ENCODE measurements at regions not wholly inside any gene's neighbourhood (a gene's known extent, or its start where the extent isn't known, plus 50 kb on each side); places are given as distances from the start of the nearest gene placed in this dataset.

- no peak for DNase-seq
- no peak overlapping the region for H3K4me3 ChIP-seq
- no peaks in the 10 kb centered on the region for H3K27me3 ChIP-seq
- H3K27ac ChIP-seq: no peak overlapping the region
- H3K36me3 ChIP-seq (ENCODE audit: low read depth, missing control alignments): no peaks in the 10 kb centered on the region
- H3K9me3 ChIP-seq: no peaks in the 10 kb centered on the region
- TF ChIP-seq CTCF (IDR thresholded peaks at IDR 0.05) (no peak), POLR2A (IDR thresholded peaks at IDR 0.05) (no peak)
- intact Hi-C loops (cut with DNase I; ENCODE audit: low total_unique reads): no loop called here
- H3K4me1 ChIP-seq: no peaks in the 10 kb centered on the region
- 58 to 59% methylated on average over 6 of the region's 6 CpGs for WGBS, 2 donors
These were observed 813.7 kb upstream of the ACVR2A start for GRCh38 chr2:147030966-147031720.

GRCh38 chr2:147027436-147027835 lies 817.4 kb upstream of the ACVR2A start:
- intact Hi-C loops (cut with DNase I; ENCODE audit: low total_unique reads): no loop called here
- WGBS, 2 donors: 34 to 52% methylated on average over 1 of the region's 1 CpG

GRCh38 chr2:147026664-147027295 lies 818.0 kb upstream of the ACVR2A start:
- H3K4me3 ChIP-seq: no peak overlapping the region
- DNase-seq: no peak
- no peaks in the 10 kb centered on the region for H3K27me3 ChIP-seq
- no peak for TF ChIP-seq CTCF (IDR thresholded peaks at IDR 0.05)
- TF ChIP-seq POLR2A (IDR thresholded peaks at IDR 0.05): no peak
- intact Hi-C loops (cut with DNase I; ENCODE audit: low total_unique reads): no loop called here
- no peaks in the 10 kb centered on the region for H3K4me1 ChIP-seq
- no peaks in the 10 kb centered on the region for H3K36me3 ChIP-seq (ENCODE audit: low read depth, missing control alignments)
- H3K9me3 ChIP-seq: no peaks in the 10 kb centered on the region
- WGBS, 2 donors: 46 to 57% methylated on average over 2 of the region's 2 CpGs
- no peak overlapping the region for H3K27ac ChIP-seq

More at GRCh38 chr2:147027436-147027835, 817.4 kb upstream of the ACVR2A start:
- no peaks in the 10 kb centered on the region for H3K27me3 ChIP-seq
- H3K9me3 ChIP-seq: no peaks in the 10 kb centered on the region
- no peak overlapping the region for H3K4me3 ChIP-seq
- no peaks in the 10 kb centered on the region for H3K36me3 ChIP-seq (ENCODE audit: low read depth, missing control alignments)
- H3K4me1 ChIP-seq: no peaks in the 10 kb centered on the region
- no peak for DNase-seq
- H3K27ac ChIP-seq: no peak overlapping the region
- TF ChIP-seq POLR2A (IDR thresholded peaks at IDR 0.05) (no peak), CTCF (IDR thresholded peaks at IDR 0.05) (no peak)

GRCh38 chr2:147025646-147026585 lies 818.9 kb upstream of the ACVR2A start:
- 91 to 95% methylated on average over 1 of the region's 1 CpG for WGBS, 2 donors
- no peak for DNase-seq

More at GRCh38 chr2:147025646-147026585, 818.9 kb upstream of the ACVR2A start:
- no peak overlapping the region for H3K4me3 ChIP-seq
- no peaks in the 10 kb centered on the region for H3K9me3 ChIP-seq
- H3K27ac ChIP-seq: no peak overlapping the region
- H3K27me3 ChIP-seq: no peaks in the 10 kb centered on the region
- no peaks in the 10 kb centered on the region for H3K36me3 ChIP-seq (ENCODE audit: low read depth, missing control alignments)
- H3K4me1 ChIP-seq: no peaks in the 10 kb centered on the region
- no peak for TF ChIP-seq CTCF (IDR thresholded peaks at IDR 0.05)
- TF ChIP-seq POLR2A (IDR thresholded peaks at IDR 0.05): no peak
- intact Hi-C loops (cut with DNase I; ENCODE audit: low total_unique reads): no loop called here

Measured in testis (tissue), 2 donors.